GM23338 (cell line): ENCODE measurements at regions not wholly inside any gene's neighbourhood (a gene's known extent, or its start where the extent isn't known, plus 50 kb on each side); places are given as distances from the start of the nearest gene placed in this dataset.
"Not testable (repeated sequence)": the region's sequence is repeated elsewhere in the genome, so short reads cannot be mapped to it uniquely, and the experiment has no call there.

Experiments used
- ATAC-seq: fragments of 200-7000 bp; cut with Tn5 transposase; 3 replicates; pipeline ENCODE4 v1.9.1; 2020
- DNase-seq: peaks from one replicate; pipeline ENCODE4 v3.0.0-alpha.2; 2015; ENCODE audit warnings: low spot score
- H2AFZ ChIP-seq: fragments of 200-600 bp; sonication (generic); 2 replicates; pipeline ENCODE4 v1.8.0; 2016; ENCODE audit warnings: antibody characterized with exemption, mild to moderate bottlenecking, moderate library complexity
- H3F3A ChIP-seq: fragments of 200-600 bp; sonication (generic); replicated peaks from 2 replicates; pipeline ENCODE4 v1.8.0; 2017; ENCODE audit warnings: antibody characterized with exemption, mixed run types, low read depth
- H3K27ac ChIP-seq: fragments of 200-600 bp; sonication (generic); 2 replicates; pipeline ENCODE4 v1.6.1; 2016; ENCODE audit warnings: low read depth
- H3K27me3 ChIP-seq: fragments of 200-600 bp; sonication (generic); 2 replicates; pipeline ENCODE4 v1.8.0; 2016; ENCODE audit warnings: mild to moderate bottlenecking, mixed run types, moderate library complexity; ENCODE audit not compliant: insufficient read depth
- H3K36me3 ChIP-seq: fragments of 200-600 bp; sonication (generic); 2 replicates; pipeline ENCODE4 v1.8.0; 2016; ENCODE audit warnings: mild to moderate bottlenecking; ENCODE audit not compliant: insufficient read depth
- H3K4me1 ChIP-seq: fragments of 200-600 bp; sonication (generic); 2 replicates; pipeline ENCODE4 v1.8.0; 2016; ENCODE audit warnings: mild to moderate bottlenecking, moderate library complexity; ENCODE audit not compliant: insufficient read depth
- H3K4me2 ChIP-seq: fragments of 200-600 bp; sonication (generic); 2 replicates; pipeline ENCODE4 v1.7.1; 2017; ENCODE audit warnings: mixed run types
- H3K4me3 ChIP-seq: fragments of 200-600 bp; sonication (generic); 2 replicates; pipeline ENCODE4 v1.6.1; 2016; ENCODE audit warnings: mixed run types
- H3K79me2 ChIP-seq: fragments of 200-600 bp; sonication (generic); replicated peaks from 2 replicates; pipeline ENCODE4 v1.8.0; 2017; ENCODE audit warnings: mild to moderate bottlenecking; ENCODE audit not compliant: insufficient read depth
- H3K9me2 ChIP-seq: fragments of 200-600 bp; sonication (generic); 2 replicates; pipeline ENCODE4 v1.8.0; 2017; ENCODE audit not compliant: insufficient read depth
- H4K20me1 ChIP-seq: fragments of 200-600 bp; sonication (generic); replicated peaks from 2 replicates; pipeline ENCODE4 v1.8.0; 2017; ENCODE audit warnings: mild to moderate bottlenecking; ENCODE audit not compliant: insufficient read depth
- H3K27ac Mint-ChIP-seq: 2 replicates; pipeline ENCODE4 v1.8.0; 2020; ENCODE audit warnings: inconsistent platforms, mild to moderate bottlenecking, moderate library complexity, mixed read lengths
- H3K27me3 Mint-ChIP-seq: 3 replicates; pipeline ENCODE4 v1.8.0; 2022; ENCODE audit warnings: low read depth, mild to moderate bottlenecking, moderate library complexity, mixed read lengths, inconsistent platforms; ENCODE audit not compliant: insufficient read depth, poor library complexity
- H3K36me3 Mint-ChIP-seq: 3 replicates; pipeline ENCODE4 v1.8.0; 2021; ENCODE audit warnings: low read depth, mild to moderate bottlenecking, inconsistent platforms, moderate library complexity, mixed read lengths
- H3K4me1 Mint-ChIP-seq: 3 replicates; pipeline ENCODE4 v1.8.0; 2020; ENCODE audit warnings: mild to moderate bottlenecking, inconsistent platforms, mixed read lengths
- H3K4me3 Mint-ChIP-seq: 3 replicates; pipeline ENCODE4 v1.8.0; 2021; ENCODE audit warnings: moderate library complexity, mild to moderate bottlenecking, inconsistent platforms, mixed read lengths
- H3K9me3 Mint-ChIP-seq: 3 replicates; pipeline ENCODE4 v1.8.0; 2020; ENCODE audit warnings: moderate library complexity, mild to moderate bottlenecking, inconsistent platforms, mixed read lengths
- CREB1 ChIP-seq: fragments of 250-450 bp; sonication (Bioruptor Pico); IDR thresholded peaks from 2 replicates; pipeline ENCODE4 v1.5.0; 2020; ENCODE audit warnings: low read depth, mild to moderate bottlenecking, moderate library complexity
- ETS1 ChIP-seq: IDR thresholded peaks from 2 replicates; pipeline ENCODE4 v1.6.1; 2016; ENCODE audit warnings: antibody characterized with exemption
- EZH2phosphoT487 ChIP-seq: fragments of 200-600 bp; sonication (generic); IDR thresholded peaks from one replicate; pipeline ENCODE4 v1.8.1; 2018; ENCODE audit warnings: antibody characterized with exemption; ENCODE audit not compliant: unreplicated experiment
- NANOG ChIP-seq: IDR thresholded peaks from 2 replicates; pipeline ENCODE4 v1.6.1; 2016; ENCODE audit warnings: antibody characterized with exemption, borderline replicate concordance
- POLR2AphosphoS5 ChIP-seq: IDR thresholded peaks from 2 replicates; pipeline ENCODE4 v1.6.1; 2016; ENCODE audit warnings: antibody characterized with exemption, low read depth
- STAT1 ChIP-seq: IDR thresholded peaks from one replicate; pipeline ENCODE4 v1.6.1; 2016; ENCODE audit warnings: antibody characterized with exemption; ENCODE audit not compliant: unreplicated experiment
- ZNF114 ChIP-seq: fragments of 250-450 bp; sonication (Bioruptor Pico); IDR thresholded peaks from 2 replicates; pipeline ENCODE4 v1.5.0; 2020; ENCODE audit warnings: mild to moderate bottlenecking, moderate library complexity
- ZNF462 ChIP-seq: fragments of 250-450 bp; sonication (Bioruptor Pico); IDR thresholded peaks from 2 replicates; pipeline ENCODE4 v1.5.0; 2020; ENCODE audit warnings: mild to moderate bottlenecking, moderate library complexity

GRCh38 chr10:9147475-9147874 lies 1093.0 kb downstream of the GATA3 start (continued):
- no peak for TF ChIP-seq ZNF462

DNA sequence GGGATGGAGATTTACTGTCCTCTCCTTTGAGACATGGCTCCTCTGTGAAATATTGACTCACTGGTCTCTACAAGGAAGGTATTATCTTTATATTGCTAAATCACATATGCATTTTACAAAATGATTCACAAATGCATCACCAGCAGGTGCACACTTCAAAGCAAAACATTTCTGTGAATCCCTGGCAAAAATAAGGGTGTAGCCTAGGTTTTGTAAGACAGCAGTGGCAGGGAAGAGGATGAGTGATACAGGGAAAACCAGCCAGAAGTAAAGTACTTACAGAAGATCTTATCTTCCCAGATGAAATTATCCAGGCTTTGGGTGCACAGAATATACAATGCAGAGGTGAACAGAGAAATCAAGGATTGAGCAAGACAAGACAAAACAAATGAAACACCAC lies 1094.6 kb downstream of the GATA3 start:
- no peak overlapping the region for H3K4me3 Mint-ChIP-seq
- Histone ChIP-seq H3K4me2 (no peak overlapping the region), H3K4me3 (no peak overlapping the region), H3K27me3 (0 out of 2 replicates have a peak, but pooled peaks cover 4% of the 10 kb centered on the region), H3K4me1 (no peaks in the 10 kb centered on the region), H3K27ac (no peak overlapping the region), H3K36me3 (no peaks in the 10 kb centered on the region), H3K9me2 (no peaks in the 10 kb centered on the region), H3K79me2 (no peaks in the 10 kb centered on the region), H4K20me1 (no peaks in the 10 kb centered on the region), H3F3A (no peaks in the 10 kb centered on the region), H2AFZ (no peak overlapping the region)
- ATAC-seq (no peak), DNase-seq (no peak)
- H3K27me3 Mint-ChIP-seq: no peaks in the 10 kb centered on the region
- H3K4me1 Mint-ChIP-seq: no peaks in the 10 kb centered on the region
- H3K9me3 Mint-ChIP-seq: no peaks in the 10 kb centered on the region; the same call in 2 of the 3 replicates
- TF ChIP-seq EZH2phosphoT487 (no peak), ZNF114 (CRISPR knock-in tag) (no peak), CREB1 (CRISPR knock-in tag) (no peak), ETS1 (no peak), POLR2AphosphoS5 (no peak), STAT1 (no peak), NANOG (no peak)
- no peaks in the 10 kb centered on the region for H3K36me3 Mint-ChIP-seq
- no peak overlapping the region for H3K27ac Mint-ChIP-seq

GRCh38 chr10:9153057-9153456 lies 1098.6 kb downstream of the GATA3 start:
- H3K27me3 Mint-ChIP-seq, H3K79me2 ChIP-seq, H3K27me3 ChIP-seq, H3K9me2 ChIP-seq, H3K4me1 ChIP-seq, H4K20me1 ChIP-seq, H3K27ac ChIP-seq, DNase-seq, H2AFZ ChIP-seq, H3K9me3 Mint-ChIP-seq, H3K4me3 ChIP-seq, H3K4me2 ChIP-seq, H3K36me3 Mint-ChIP-seq, H3K4me1 Mint-ChIP-seq, H3K4me3 Mint-ChIP-seq, H3F3A ChIP-seq, H3K27ac Mint-ChIP-seq, H3K36me3 ChIP-seq, ATAC-seq: not testable (repeated sequence)
